SU-DHL-6 (cell line): ENCODE measurements at regions not wholly inside any gene's neighbourhood (a gene's known extent, or its start where the extent isn't known, plus 50 kb on each side); places are given as distances from the start of the nearest gene placed in this dataset.

Experiments used
- H2AFZ ChIP-seq: fragments of 200-600 bp; sonication (generic); 2 replicates; pipeline ENCODE4 v1.6.1; 2014; ENCODE audit warnings: low read depth, mild to moderate bottlenecking, moderate library complexity, mixed read lengths, antibody characterized with exemption, low read length; ENCODE audit not compliant: severe bottlenecking
- H3F3A ChIP-seq: fragments of 200-600 bp; shearing (Covaris generic); 2 replicates; pipeline ENCODE4 v1.6.0; 2016; ENCODE audit warnings: antibody characterized with exemption, mild to moderate bottlenecking; ENCODE audit not compliant: insufficient read depth
- H3K27ac ChIP-seq: fragments of 200-600 bp; sonication (generic); 2 replicates; pipeline ENCODE4 v1.5.1; 2016; ENCODE audit warnings: low read depth, mild to moderate bottlenecking, low read length, moderate library complexity, mixed read lengths
- H3K27me3 ChIP-seq: fragments of 200-600 bp; sonication (generic), shearing (Covaris generic); 2 replicates; pipeline ENCODE4 v1.6.0; 2014; ENCODE audit warnings: mild to moderate bottlenecking, low read length
- H3K36me3 ChIP-seq: fragments of 200-600 bp; sonication (generic); 2 replicates; pipeline ENCODE4 v1.6.1; 2014; ENCODE audit warnings: mild to moderate bottlenecking, low read length, mixed read lengths
- H3K4me2 ChIP-seq: fragments of 300-600, 200-600 bp; shearing (Covaris generic), sonication (generic); 2 replicates; pipeline ENCODE4 v1.6.0; 2014; ENCODE audit warnings: low read length, low read depth, mild to moderate bottlenecking; ENCODE audit not compliant: poor library complexity, severe bottlenecking
- H3K4me3 ChIP-seq: fragments of 200-600 bp; sonication (generic); 2 replicates; pipeline ENCODE4 v1.5.1; 2014; ENCODE audit warnings: antibody characterized with exemption, low read length, mild to moderate bottlenecking, mixed read lengths; ENCODE audit not compliant: insufficient read depth, poor library complexity, severe bottlenecking
- H3K79me2 ChIP-seq: fragments of 200-600 bp; sonication (generic); 2 replicates; pipeline ENCODE4 v1.6.1; 2014; ENCODE audit warnings: mild to moderate bottlenecking, low read length, moderate library complexity; ENCODE audit not compliant: insufficient read depth
- H3K9ac ChIP-seq: fragments of 200-600 bp; sonication (generic); 2 replicates; pipeline ENCODE4 v1.7.0; 2014; ENCODE audit warnings: mild to moderate bottlenecking, low read length
- H3K9me2 ChIP-seq: fragments of 200-600 bp; sonication (generic); replicated peaks from 2 replicates; pipeline ENCODE4 v1.6.1; 2014; ENCODE audit warnings: low read length; ENCODE audit not compliant: insufficient read depth
- H3K9me3 ChIP-seq: fragments of 200-600 bp; sonication (generic); 2 replicates; pipeline ENCODE4 v1.6.1; 2014; ENCODE audit warnings: low read length, mixed read lengths; ENCODE audit not compliant: insufficient read depth
- H4K20me1 ChIP-seq: fragments of 200-600 bp; sonication (generic); 2 replicates; pipeline ENCODE4 v1.6.1; 2014; ENCODE audit warnings: low read depth, mild to moderate bottlenecking, antibody characterized with exemption, low read length, moderate library complexity, mixed read lengths
- EZH2phosphoT487 ChIP-seq: fragments of 200-600 bp; sonication (generic), shearing (Covaris generic); conservative IDR thresholded peaks from 2 replicates; pipeline ENCODE4 v1.6.1; 2018; ENCODE audit warnings: mild to moderate bottlenecking, antibody characterized with exemption, low read length, moderate library complexity, mixed read lengths
- TF ChIP-seq, protein P1 (sequence below): fragments of 200-600 bp; sonication (generic); IDR thresholded peaks from one replicate; pipeline ENCODE4 v1.5.1; 2017; ENCODE audit warnings: antibody characterized with exemption, mild to moderate bottlenecking, low read length, moderate library complexity; ENCODE audit not compliant: insufficient read depth, poor library complexity, severe bottlenecking

DNA sequence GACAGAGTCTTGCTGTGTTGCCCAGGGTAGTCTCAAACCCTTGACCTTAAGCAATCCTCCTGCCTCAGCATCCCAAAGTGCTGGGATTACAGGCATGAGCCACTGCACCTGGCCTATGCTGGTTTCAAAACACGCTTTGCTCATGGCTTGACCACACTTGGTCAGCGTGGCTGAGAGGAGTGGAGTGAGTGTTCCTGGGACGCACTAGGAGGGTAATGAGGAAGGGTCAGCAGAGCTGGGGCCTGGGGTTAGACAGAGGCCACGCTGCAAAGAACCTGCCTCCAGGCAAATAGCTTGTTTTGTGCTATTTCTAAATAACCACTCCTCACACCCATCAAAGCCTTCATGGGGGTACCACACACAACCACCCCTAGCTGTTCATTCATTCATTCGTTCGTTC, 77.9 kb upstream of the TOX2 start:
- H3K27me3 ChIP-seq = no peaks in the 10 kb centered on the region
- H3K36me3 ChIP-seq = no peaks in the 10 kb centered on the region
- H3K9me2 ChIP-seq = no peaks in the 10 kb centered on the region

DNA sequence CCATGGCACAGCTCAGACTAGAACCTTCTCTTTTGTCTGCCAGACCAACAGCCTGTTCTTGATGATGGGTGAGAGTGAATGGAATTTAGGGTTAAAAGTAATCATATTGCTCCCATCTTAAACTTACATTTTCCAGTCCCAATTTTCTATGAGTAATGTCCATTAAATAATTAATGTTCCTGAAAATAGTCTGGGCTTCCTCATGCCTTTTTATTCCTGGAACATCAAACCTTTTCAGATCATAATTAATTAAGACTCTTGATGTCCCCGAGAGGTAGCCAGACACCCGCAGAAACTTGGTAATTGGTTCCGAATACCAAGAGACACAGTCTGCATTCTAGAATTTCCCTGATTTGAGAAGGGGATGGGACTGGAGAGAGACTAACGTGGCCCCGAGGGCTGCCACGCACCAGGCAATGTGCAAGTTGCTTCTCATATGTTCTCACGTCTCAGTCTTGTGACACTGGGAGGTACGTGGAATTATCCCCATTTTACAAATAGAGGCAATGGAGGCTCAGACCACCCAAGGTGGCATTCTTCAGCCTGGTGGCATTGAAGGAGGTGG, 78.6 kb upstream of the TOX2 start:
- Histone ChIP-seq H3K9me2 (no peaks in the 10 kb centered on the region), H3K9me3 (no peaks in the 10 kb centered on the region), H3K79me2 (no peaks in the 10 kb centered on the region), H3F3A (no peaks in the 10 kb centered on the region), H3K4me3 (no peak overlapping the region), H4K20me1 (no peaks in the 10 kb centered on the region), H3K9ac (no peak overlapping the region), H3K36me3 (no peaks in the 10 kb centered on the region), H3K27ac (no peak overlapping the region), H3K4me2 (no peak overlapping the region), H2AFZ (no peak overlapping the region), H3K27me3 (no peaks in the 10 kb centered on the region)
- TF ChIP-seq EZH2phosphoT487 = no peak
- TF ChIP-seq, protein P1, sequence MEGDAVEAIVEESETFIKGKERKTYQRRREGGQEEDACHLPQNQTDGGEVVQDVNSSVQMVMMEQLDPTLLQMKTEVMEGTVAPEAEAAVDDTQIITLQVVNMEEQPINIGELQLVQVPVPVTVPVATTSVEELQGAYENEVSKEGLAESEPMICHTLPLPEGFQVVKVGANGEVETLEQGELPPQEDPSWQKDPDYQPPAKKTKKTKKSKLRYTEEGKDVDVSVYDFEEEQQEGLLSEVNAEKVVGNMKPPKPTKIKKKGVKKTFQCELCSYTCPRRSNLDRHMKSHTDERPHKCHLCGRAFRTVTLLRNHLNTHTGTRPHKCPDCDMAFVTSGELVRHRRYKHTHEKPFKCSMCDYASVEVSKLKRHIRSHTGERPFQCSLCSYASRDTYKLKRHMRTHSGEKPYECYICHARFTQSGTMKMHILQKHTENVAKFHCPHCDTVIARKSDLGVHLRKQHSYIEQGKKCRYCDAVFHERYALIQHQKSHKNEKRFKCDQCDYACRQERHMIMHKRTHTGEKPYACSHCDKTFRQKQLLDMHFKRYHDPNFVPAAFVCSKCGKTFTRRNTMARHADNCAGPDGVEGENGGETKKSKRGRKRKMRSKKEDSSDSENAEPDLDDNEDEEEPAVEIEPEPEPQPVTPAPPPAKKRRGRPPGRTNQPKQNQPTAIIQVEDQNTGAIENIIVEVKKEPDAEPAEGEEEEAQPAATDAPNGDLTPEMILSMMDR = no peak

More for the DNA sequence above, 77.9 kb upstream of the TOX2 start:
- H3K4me3 ChIP-seq = no peak overlapping the region
- H3K9me3 ChIP-seq = no peaks in the 10 kb centered on the region
- H3K79me2 ChIP-seq = no peaks in the 10 kb centered on the region
- H2AFZ ChIP-seq = no peak overlapping the region
- H3K4me2 ChIP-seq = no peak overlapping the region
- TF ChIP-seq EZH2phosphoT487 = no peak
- TF ChIP-seq, protein P1 = no peak
- H3K27ac ChIP-seq = no peak overlapping the region
- no peaks in the 10 kb centered on the region for H4K20me1 ChIP-seq
- H3K9ac ChIP-seq = no peak overlapping the region
- no peaks in the 10 kb centered on the region for H3F3A ChIP-seq

DNA sequence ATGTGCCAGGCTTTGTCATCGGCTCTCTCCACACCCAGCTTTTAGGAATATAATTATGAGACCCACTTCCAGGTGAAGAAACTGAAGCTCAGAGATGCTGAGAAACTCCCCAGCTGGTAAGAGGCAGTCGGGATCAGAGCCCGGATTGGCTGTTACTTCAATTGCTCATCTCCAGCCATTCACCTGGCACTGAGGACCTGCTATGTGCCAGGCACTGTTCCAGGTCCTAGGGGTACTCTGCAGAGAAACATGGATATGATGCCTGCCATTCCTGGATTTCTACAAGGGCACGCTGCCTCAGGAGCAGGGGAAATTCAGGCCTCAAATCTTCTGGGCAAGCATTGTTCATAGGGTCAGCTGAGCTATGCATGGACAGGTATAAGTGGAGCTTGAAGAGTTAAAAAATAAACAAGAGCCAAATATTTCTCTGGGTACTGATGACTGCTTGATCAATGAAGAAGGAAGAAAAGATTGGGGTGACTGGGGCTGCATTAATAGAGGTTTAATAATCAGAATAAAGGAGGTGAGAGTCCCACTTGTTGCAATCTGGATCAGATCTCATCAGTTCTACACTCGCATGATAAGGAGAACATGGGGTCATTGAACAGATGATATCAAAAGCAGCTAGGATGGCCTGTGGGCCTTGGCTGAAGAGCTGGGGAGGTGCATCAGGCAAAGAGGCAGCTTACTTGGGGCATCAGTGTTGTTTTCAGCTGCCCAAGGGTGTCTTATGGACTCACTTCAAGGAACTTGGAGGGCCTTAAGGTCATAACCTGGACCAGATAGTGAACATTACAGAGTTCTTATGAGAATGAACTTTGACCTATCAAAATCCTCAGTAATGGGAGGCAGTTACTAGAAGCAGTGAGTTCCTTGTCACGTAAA, 80.9 kb upstream of the TOX2 start:
- Histone ChIP-seq H3K4me3 (no peak overlapping the region), H3K9me2 (no peaks in the 10 kb centered on the region), H3K27ac (no peak overlapping the region), H3K9ac (no peak overlapping the region), H3K4me2 (no peak overlapping the region), H3F3A (no peaks in the 10 kb centered on the region), H3K27me3 (no peaks in the 10 kb centered on the region), H3K36me3 (no peaks in the 10 kb centered on the region), H3K79me2 (no peaks in the 10 kb centered on the region), H4K20me1 (no peaks in the 10 kb centered on the region), H3K9me3 (no peaks in the 10 kb centered on the region), H2AFZ (no peak overlapping the region)
- TF ChIP-seq EZH2phosphoT487 = no peak
- TF ChIP-seq, protein P1 = no peak
